Activated CD8-positive, alpha-beta memory T cell treated with anti-CD3 and anti-CD28 coated beads, Interleukin-2, amount 50 U/mL, for 48 hours (primary cell): ENCODE measurements at regions not wholly inside any gene's neighbourhood (a gene's known extent, or its start where the extent isn't known, plus 50 kb on each side); places are given as distances from the start of the nearest gene placed in this dataset.
"Not testable (repeated sequence)": the region's sequence is repeated elsewhere in the genome, so short reads cannot be mapped to it uniquely, and the experiment has no call there.

Source experiments
- DNase-seq: peaks from one replicate; pipeline ENCODE4 v3.0.0-alpha.2; 2020

DNA sequence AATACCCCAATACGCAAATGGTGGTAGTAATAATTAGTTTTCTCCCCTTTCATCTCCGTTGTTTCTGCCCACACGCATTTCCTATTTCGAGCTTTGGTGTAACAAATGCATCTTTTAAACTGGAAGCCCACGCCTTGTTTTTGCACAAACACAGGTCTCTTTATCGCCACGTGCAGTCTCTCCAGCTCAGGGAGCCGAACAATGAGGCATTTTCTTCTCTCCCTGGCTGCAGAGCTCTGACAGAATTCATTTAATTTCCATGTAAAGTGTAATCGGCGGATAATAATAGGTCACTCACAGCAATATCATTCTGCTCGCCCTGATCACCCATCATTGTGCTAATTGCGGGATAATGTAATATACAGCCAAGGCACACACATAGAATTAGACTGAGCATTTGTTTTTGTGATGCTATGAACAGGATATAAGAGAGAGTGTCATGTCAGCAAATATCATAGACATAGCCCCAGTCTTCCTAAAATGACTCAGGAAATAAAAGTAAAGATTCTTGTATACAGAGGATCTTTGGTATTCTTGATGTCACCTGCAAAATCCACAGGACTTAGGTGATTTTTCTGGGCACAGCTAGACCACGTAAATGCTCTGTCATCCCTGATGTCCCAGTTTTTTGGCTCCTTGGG is 452.6 kb upstream of the CDH11 start:
- no peak for DNase-seq

DNA sequence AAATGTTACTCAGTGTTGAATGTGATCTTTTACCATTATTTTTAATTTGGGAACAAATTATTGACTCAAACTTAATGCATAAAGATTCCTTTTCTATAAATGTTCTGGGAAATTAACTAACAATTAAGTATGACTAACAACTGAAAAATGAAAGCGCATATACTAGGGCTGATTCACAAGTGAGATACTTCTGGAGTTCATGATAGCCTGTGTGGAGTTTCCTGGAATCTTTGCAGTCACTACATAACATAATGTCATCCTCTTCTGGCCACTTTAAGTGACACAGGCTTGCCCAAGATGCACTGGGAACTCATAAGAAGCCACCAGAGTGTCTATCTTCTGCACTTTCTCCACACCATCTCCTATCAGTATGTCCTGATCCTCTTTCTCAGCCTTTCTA is 450.3 kb upstream of the CDH11 start:
- DNase-seq: no peak

- DNase-seq: no peak
Observed at GRCh38 chr16:65570261-65570660, 448.4 kb upstream of the CDH11 start.

GRCh38 chr16:65559846-65560245 is 438.0 kb upstream of the CDH11 start:
- DNase-seq: no peak

DNA sequence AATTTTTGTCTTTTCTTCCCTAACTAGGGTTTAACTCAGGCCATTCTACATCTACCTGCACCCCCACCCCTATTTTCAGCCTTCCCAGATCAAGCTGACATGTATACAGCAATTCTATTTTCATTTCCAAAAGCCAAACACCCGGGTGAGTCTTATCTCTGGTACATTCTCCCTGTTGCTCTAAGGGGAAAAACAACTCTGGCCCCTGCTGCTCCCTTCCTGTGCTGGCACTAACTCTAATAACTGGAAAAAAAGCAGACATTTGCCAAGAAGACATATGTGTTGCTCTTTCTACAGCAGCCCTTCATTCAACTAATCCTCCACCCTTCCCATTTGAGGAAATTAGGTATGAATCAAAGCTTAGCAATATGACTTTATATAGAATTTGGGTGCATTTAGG is 427.8 kb upstream of the CDH11 start:
- DNase-seq: not testable (repeated sequence)

- no peak for DNase-seq
Observed at GRCh38 chr16:65548470-65548869, 426.6 kb upstream of the CDH11 start.

DNA sequence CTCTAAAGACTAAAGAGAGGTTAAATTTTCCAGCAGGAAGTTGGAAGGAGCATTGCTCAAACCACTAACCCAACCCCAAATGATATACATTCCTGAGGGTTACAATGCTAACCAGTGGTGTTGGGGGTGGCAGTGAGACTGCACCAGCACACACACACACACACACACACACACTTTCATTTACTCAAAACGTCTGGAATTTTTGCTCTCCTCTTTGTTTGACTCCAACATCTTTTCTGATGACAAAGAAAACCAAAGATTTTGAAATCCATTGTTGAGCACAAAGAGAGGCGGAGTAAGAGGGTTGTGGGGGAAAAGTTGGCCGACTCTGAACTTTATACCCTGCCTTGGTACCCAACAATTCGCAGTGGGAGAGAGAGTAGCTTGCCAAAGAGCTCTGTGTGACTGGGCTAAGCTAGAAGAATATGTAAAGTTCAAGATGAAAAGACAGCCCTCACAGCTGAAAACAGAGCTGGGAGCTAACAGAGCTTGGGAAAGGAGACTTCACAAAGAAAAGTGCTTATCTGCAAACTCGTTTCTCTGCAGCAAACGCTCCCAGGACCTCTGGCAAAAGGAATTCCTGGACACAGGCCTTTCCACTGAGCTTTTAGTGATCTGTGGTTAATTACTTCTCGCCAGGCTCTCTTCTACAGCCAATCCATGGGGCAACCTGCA is 426.0 kb upstream of the CDH11 start:
- no peak for DNase-seq

DNA sequence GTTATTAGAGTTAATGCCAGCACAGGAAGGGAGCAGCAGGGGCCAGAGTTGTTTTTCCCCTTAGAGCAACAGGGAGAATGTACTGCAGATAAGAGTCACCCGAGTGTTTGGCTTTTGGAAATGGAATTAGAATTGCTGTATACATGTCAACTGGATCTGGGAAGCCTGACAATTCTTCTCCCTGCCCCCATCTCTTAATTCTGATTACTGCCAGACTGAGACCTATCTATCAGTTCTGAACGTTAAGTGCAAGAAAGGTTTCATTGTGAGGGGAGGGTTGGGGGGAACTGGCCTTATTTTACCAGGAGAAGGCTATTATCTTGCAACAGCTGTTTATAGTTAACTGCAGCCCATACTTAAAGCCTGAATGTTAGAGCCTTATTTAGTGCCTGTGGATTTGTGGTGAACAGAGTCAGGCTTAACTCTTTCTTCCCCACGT is 424.5 kb upstream of the CDH11 start:
- no peak for DNase-seq

DNA sequence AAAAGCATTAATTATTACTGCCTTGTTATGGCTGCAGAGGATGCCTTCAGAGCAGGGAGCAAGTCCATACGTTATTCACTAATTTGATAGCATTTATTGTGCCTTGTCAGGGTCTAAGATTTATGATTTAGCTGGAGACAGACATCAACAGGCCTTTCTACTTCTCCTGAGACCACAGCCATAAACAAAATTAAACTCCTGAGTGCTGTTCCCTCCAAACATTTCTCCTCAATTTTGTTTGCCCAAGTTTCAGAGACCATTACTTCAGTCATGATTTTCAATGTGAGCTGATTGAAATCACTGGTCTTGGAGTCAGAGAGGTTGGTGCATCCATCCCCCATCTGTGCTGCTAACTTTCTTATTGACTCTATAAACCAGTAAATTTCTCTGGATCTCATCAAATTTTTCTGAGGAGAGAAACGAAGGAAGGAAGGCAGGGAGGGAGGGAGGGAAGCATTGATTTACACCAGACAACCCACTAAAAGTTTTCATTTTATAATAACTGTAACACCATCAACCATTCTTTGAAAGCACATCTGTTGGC is 423.6 kb upstream of the CDH11 start:
- no peak for DNase-seq

DNA sequence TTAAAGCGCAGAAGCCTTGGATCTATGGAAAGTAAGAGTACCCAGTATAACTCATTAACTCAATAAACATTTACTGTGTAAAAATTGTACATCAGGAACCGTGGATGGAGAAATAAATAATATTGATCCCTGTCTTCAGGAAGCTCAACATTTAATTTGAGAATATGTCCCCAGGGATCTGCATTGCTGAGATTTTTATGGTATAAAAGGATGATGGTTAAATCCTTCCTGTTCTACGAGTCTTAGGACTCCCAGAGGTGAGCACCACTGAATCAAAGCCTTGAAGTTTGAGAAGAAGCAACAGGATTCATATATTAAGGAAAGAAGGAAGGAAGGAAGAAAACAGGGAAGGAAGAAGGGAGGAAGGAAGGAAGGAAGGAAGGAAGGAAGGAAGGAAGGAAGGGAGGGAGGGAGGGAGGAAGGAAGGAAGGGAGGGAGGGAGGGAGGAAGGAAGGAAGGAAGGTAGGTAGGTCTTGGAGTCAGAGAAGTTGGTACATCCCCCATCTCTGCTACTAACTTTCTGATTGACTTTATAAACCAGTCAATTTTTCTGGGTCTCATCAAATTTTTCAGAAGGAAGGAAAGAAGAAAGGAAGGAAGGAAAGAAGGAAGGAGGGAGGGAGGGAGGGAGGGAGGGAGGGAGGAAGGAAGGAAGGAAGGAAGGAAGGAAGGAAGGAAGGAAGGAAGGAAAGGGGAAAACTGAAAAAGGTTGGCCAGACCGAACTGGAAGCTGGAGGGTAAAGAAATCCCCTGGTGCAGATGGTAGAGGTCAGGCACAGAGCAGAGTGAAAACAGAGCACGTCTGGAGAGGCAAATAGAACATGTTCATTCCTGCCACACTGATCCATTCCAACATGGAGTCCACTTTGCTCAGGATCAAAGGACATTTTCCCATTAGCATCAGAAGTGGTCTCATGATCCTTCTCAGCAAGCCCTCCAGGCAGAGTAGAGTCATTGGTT is 422.2 kb upstream of the CDH11 start:
- no peak for DNase-seq

GRCh38 chr16:65541646-65542045 is 419.8 kb upstream of the CDH11 start:
- no peak for DNase-seq

DNA sequence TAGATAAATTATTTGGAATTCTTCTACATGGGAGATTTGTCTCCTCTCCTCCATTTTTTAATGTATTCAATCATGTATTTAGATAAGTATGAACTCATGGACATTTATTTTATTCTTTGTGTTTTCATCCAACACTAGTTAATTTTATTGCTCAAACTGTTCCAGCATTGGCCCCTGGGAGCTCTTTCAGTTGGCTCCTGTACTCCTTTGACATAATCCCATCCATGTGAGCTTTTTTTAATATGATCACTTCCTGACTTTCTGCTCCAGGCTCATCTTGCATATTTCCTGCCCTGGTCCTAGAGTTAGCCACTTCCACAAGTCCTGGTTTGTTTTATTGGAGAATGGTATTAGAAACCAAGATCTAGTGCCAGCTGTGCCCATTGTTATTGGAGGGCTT is 419.0 kb upstream of the CDH11 start:
- no peak for DNase-seq

DNA sequence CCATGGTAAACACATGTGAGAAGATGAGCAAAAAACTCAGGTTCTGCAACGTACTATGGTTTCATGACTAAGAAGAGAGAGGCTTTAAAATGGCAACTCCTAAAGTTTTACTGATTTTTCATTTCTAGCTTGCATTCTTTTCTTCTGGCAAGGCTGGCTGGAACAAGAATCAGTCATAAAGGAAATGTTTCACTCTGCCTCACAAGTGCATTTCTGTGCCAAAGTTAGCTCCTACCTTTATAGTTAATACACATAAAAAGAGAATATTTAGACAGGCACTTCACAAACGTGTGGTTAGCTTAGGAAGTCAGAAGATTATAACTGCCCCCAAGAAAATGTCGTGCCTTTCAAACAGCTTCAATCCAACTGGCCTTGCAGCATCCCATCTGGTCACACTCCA is 417.1 kb upstream of the CDH11 start:
- DNase-seq: no peak

GRCh38 chr16:65537336-65537735 is 415.5 kb upstream of the CDH11 start:
- no peak for DNase-seq

DNA sequence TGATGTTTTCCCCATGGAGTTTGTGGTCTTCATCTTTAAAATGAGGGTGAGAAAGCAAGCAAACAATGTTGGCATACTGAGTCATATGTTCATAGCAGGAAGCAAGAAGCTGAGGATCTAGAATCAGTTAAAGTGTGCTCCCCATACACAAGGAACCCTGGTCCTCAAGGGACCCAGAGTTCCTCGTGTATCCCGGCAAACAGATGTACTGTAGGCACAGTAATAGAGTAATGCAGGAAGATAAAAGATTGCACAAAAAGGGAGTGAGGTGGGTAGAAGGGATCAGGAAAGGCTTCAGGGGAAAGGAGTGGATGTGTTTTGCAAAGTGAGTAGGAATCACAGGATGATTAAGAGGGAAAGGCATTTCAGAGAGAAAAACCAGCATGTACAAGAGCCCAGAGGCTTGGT is 412.3 kb upstream of the CDH11 start:
- DNase-seq: no peak

GRCh38 chr16:65532846-65533245 is 411.0 kb upstream of the CDH11 start:
- DNase-seq: no peak

DNA sequence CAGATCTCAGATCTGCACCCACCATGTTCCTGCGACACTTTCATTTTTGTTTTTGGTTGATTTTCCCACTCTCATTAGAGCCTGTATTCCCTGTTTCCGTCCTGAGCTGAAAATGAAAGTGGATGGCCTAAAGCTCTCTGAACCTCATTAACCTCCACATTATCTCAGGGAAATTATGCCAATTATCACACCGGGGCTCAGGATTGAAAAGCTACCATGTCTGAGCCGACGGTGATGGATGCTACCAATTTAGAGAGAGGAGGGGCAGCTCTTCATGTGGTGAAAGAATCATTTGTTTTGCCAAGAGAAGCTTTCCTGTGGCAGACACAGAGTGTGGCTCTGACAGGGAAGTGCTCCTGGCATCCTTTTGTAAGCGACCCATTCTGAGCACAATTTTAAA is 410.4 kb upstream of the CDH11 start:
- DNase-seq: no peak

DNA sequence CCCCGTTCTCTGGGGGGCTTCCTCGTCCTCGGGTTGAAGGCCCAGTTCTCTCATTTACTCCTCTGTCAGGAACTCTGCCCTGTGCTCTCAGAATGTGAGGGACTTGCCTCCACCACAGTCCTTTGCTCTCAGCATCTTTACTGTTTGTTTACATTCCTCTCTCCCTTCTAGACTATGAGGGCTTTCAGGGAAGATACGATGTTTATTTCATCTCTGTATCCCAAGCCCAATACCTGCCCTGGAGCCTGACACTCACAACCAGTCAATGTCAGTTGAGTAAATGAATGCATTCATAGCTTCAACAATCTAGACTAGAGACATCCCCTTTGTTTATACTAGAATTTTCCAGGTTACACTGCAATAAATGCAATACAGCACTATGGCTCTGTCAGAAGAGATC is 409.6 kb upstream of the CDH11 start:
- DNase-seq: no peak

GRCh38 chr16:65525707-65526106 is 403.8 kb upstream of the CDH11 start:
- no peak for DNase-seq

DNA sequence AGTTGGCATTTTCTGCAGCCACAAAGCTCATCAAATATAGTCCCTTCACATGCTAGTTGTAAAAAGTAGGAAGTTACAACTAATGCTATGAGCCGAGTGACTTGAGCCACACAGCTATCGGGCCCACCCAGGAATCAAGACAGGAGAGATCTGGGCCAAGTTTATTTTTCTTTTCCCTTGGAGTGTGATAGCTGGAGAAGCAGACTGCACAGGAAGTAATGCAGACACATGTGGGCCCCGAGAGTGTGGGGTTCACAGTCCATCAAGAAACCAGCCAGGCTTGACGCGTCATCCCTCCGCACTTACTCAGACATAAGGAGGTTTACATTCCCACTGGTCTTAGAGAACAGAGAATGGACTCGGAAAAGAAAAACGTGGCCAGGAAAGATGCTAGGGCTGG is 403.1 kb upstream of the CDH11 start:
- no peak for DNase-seq

GRCh38 chr16:65524231-65524630 is 402.4 kb upstream of the CDH11 start:
- no peak for DNase-seq

DNA sequence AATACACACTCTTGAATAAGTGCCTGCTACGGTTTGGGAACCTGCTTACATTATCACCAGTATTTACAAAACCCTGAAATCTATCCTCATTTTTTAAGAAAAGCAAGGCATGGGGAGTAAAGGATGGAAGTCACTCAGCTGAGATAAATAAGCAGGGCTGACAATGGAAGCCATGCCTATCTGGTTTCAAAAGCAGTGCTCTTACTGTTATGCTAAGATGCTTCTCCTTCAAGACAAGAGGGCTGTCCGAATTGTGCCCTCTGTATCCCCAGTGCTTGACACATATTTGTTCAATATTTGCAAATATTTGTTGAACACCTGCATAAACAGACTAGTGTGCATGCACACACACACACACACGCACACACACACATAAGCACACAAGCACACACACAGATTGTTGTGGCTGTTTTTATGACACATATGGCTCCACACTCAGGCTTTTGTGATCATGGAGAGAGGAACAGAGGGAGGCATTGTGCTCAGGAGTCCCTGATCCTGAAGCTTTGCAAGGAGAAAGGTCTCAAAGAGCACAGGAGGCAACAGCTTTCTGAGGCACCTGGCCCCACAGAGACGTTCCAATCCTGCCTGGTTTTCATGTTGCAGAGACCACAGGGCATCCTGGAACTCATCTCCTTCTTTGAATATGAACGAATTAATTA is 401.6 kb upstream of the CDH11 start:
- DNase-seq: no peak

DNA sequence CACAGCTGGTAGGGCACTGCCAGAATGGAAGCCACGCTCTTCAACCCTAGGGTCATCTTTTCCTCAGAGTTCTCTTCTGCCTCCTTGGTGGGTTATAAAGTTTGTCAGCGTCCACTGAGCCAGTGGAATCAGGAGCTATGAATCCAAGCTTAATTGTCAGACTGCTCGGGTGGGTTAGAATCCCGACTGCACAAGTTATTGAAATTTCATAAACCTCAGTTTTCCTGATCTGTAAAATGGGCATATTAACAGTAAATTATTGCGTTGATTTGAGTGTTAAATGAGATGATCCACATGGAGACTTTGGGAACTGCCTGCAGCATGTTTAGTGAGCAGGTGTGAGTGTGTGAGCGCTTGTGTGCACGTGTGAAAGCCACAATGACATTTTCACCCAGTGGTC is 400.5 kb upstream of the CDH11 start:
- DNase-seq: no peak
